Esophagus muscularis mucosa (tissue), 4 donors: ENCODE measurements at regions not wholly inside any gene's neighbourhood (a gene's known extent, or its start where the extent isn't known, plus 50 kb on each side); places are given as distances from the start of the nearest gene placed in this dataset.

Experiments used
- DNase-seq: peaks from one replicate; pipeline ENCODE4 v3.0.0-alpha.2; 2017; ENCODE audit errors: extremely low spot score
- H3K27ac ChIP-seq, 4 donors: fragments of 200-600 bp; sonication (generic); replicated peaks in 1 of 4; 1 replicate in 3 of 4; 2 replicates in 1 of 4; pipeline ENCODE4 v1.5.1; 2016 to 2019; ENCODE audit warnings: mild to moderate bottlenecking in 1 of 4
- H3K27me3 ChIP-seq, 4 donors: fragments of 200-600 bp; sonication (generic); one replicate each; pipeline versions ENCODE4 v1.5.1 to v1.6.0; 2016 to 2019
- H3K36me3 ChIP-seq, 4 donors: fragments of 200-600 bp; sonication (generic); one replicate each; pipeline ENCODE4 v1.5.1; 2016 to 2019
- H3K4me1 ChIP-seq, 4 donors: fragments of 200-600 bp; sonication (generic); one replicate each; pipeline ENCODE4 v1.5.1; 2016 to 2019
- H3K4me3 ChIP-seq, 4 donors: fragments of 200-600 bp; sonication (generic); 1 replicate in 2 of 4; 2 replicates in 2 of 4; pipeline ENCODE4 v1.5.1; 2016 to 2019; ENCODE audit warnings: mild to moderate bottlenecking in 4 of 4, moderate library complexity in 1 of 4
- H3K9me3 ChIP-seq, 4 donors: fragments of 200-600 bp; sonication (generic); 1 replicate in 3 of 4; 2 replicates in 1 of 4; pipeline ENCODE4 v1.5.1; 2016 to 2019
- EP300 ChIP-seq: sonication (generic); formaldehyde crosslinking; IDR thresholded peaks from one replicate; pipeline ENCODE4 v1.6.1; 2017; ENCODE audit warnings: antibody characterized with exemption
- POLR2A ChIP-seq: fragments of 450-650 bp; IDR thresholded peaks from one replicate; pipeline ENCODE4 v1.6.1; 2017; ENCODE audit warnings: antibody characterized with exemption, moderate library complexity, mild to moderate bottlenecking, low read depth
- POLR2AphosphoS5 ChIP-seq, 2 donors: sonication (generic); formaldehyde crosslinking; IDR thresholded peaks; one replicate each; pipeline ENCODE4 v1.6.1; 2017; ENCODE audit warnings: antibody characterized with exemption in 2 of 2
- WGBS: methylation state at CpG from one replicate; pipeline ENCODE4 v1.1.5; 2018; 5-methylcytosine and 5-hydroxymethylcytosine counted together
- intact Hi-C: fragments of 100-400 bp; cut with DNase I; formaldehyde crosslinking; loops from one replicate; pipeline ENCODE4 v1.15.1; 2023
- TF ChIP-seq, protein P1 (sequence below), 3 experiments: fragments of 200-600 bp in 2 of 3; fragments of 450-650 bp in 1 of 3; sonication (generic) in 2 of 3; IDR thresholded peaks; one replicate each; pipeline ENCODE4 v1.5.1; 2017 to 2019; ENCODE audit warnings: antibody characterized with exemption in 3 of 3, mild to moderate bottlenecking in 2 of 3, moderate library complexity in 1 of 3

- intact Hi-C loops: no loop called here
- H3K36me3 ChIP-seq: no peaks in the 10 kb centered on the region
- no peaks in the 10 kb centered on the region for H3K27me3 ChIP-seq
- H3K27ac ChIP-seq: no peak overlapping the region
- no peak overlapping the region for H3K4me3 ChIP-seq
- H3K4me1 ChIP-seq: no peaks in the 10 kb centered on the region
- no peak for TF ChIP-seq POLR2AphosphoS5 (IDR thresholded peaks at IDR 0.05)
- TF ChIP-seq EP300: no peak
- TF ChIP-seq, protein P1, sequence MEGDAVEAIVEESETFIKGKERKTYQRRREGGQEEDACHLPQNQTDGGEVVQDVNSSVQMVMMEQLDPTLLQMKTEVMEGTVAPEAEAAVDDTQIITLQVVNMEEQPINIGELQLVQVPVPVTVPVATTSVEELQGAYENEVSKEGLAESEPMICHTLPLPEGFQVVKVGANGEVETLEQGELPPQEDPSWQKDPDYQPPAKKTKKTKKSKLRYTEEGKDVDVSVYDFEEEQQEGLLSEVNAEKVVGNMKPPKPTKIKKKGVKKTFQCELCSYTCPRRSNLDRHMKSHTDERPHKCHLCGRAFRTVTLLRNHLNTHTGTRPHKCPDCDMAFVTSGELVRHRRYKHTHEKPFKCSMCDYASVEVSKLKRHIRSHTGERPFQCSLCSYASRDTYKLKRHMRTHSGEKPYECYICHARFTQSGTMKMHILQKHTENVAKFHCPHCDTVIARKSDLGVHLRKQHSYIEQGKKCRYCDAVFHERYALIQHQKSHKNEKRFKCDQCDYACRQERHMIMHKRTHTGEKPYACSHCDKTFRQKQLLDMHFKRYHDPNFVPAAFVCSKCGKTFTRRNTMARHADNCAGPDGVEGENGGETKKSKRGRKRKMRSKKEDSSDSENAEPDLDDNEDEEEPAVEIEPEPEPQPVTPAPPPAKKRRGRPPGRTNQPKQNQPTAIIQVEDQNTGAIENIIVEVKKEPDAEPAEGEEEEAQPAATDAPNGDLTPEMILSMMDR (IDR thresholded peaks at IDR 0.05): no peak
- no peak for TF ChIP-seq POLR2A
- H3K9me3 ChIP-seq: no peaks in the 10 kb centered on the region
- DNase-seq: no peak
- 56% methylated on average over 6 of the region's 6 CpGs for WGBS
Observed at GRCh38 chr13:60696602-60697001, 299.6 kb downstream of the TDRD3 start.

- no peaks in the 10 kb centered on the region for H3K36me3 ChIP-seq
- DNase-seq: no peak
- no peak overlapping the region for H3K27ac ChIP-seq
- H3K4me3 ChIP-seq: no peak overlapping the region
- intact Hi-C loops: no loop called here
- no peaks in the 10 kb centered on the region for H3K27me3 ChIP-seq
- H3K4me1 ChIP-seq: no peaks in the 10 kb centered on the region
- H3K9me3 ChIP-seq: no peaks in the 10 kb centered on the region
- TF ChIP-seq, protein P1 (IDR thresholded peaks at IDR 0.05): no peak
- no peak for TF ChIP-seq POLR2AphosphoS5 (IDR thresholded peaks at IDR 0.05)
- no peak for TF ChIP-seq EP300
- TF ChIP-seq POLR2A: no peak
Observed at GRCh38 chr13:60691268-60691667, 294.2 kb downstream of the TDRD3 start.

DNA sequence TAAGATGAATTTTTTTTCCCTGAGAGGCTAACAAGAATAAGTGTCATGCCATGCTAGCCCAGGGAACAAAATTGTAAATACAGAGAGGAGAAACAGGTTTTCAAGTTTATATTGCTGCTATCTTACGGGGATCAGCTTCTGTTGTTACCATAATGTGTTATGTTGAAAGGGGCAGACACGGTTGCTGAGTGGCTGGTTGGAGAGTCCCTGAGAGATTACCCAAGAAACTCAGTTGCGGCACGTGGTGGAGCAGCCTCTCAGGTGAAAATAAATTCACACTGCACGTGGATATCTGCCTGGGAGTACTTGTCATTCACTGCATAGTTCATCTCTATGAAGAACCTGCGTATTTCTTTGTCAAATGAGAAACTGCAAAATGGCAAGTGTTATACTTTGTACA lies 293.6 kb downstream of the TDRD3 start:
- no peaks in the 10 kb centered on the region for H3K9me3 ChIP-seq
- 50% methylated on average over 6 of the region's 6 CpGs for WGBS
- H3K4me3 ChIP-seq: no peak overlapping the region
- H3K27ac ChIP-seq: no peak overlapping the region
- no peak for DNase-seq
- H3K36me3 ChIP-seq: no peaks in the 10 kb centered on the region
- TF ChIP-seq, protein P1 (IDR thresholded peaks at IDR 0.05): no peak
- no peak for TF ChIP-seq POLR2A
- no peak for TF ChIP-seq EP300
- no peak for TF ChIP-seq POLR2AphosphoS5 (IDR thresholded peaks at IDR 0.05)
- H3K27me3 ChIP-seq: no peaks in the 10 kb centered on the region
- no peaks in the 10 kb centered on the region for H3K4me1 ChIP-seq
- intact Hi-C loops: no loop called here

DNA sequence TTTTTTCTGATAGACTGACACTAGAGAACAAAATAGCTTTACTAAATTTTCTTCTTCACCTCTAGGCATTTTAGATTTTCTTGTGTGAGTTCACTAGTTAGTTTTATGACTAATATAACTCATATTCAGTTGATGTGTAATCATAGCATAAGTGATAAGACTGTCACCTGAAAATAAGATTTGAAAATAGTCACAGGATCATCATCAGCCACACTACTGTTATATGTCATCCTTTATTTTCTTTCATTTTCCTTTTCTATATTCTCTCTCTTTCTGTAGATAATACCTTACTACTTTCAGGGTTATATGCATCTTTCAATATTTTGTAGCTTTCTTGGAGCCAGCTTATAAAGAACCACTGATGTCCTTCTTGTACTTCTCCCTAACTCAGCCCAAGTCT lies 292.6 kb downstream of the TDRD3 start:
- TF ChIP-seq, protein P1 (IDR thresholded peaks at IDR 0.05): no peak
- TF ChIP-seq POLR2AphosphoS5 (IDR thresholded peaks at IDR 0.05): no peak
- Histone ChIP-seq H3K27ac (no peak overlapping the region), H3K36me3 (no peaks in the 10 kb centered on the region), H3K4me3 (no peak overlapping the region), H3K27me3 (no peaks in the 10 kb centered on the region), H3K4me1 (no peaks in the 10 kb centered on the region), H3K9me3 (no peaks in the 10 kb centered on the region)
- intact Hi-C loops: no loop called here
- no peak for DNase-seq

DNA sequence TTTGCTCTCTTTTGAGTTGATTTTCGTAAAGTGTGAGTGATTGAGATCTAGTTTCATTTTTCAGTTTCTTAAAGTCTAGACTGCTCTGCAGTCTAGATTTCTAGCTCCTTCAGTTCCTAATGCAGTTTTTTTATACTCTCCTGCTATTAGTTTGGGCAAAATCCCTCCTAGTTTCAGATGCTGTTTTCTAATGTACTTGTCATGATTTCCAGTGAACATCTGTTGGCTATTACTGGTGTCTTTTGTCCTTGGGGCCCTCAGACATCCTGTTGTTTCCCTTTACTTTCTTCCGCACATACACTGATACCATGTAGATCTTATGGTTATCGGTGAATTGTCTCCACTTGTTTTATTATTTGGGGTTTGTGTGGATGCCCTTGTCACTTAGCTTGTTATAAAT lies 292.1 kb downstream of the TDRD3 start:
- no peaks in the 10 kb centered on the region for H3K9me3 ChIP-seq
- TF ChIP-seq EP300 (no peak), POLR2AphosphoS5 (IDR thresholded peaks at IDR 0.05) (no peak), POLR2A (no peak)
- TF ChIP-seq, protein P1 (IDR thresholded peaks at IDR 0.05): no peak
- H3K27me3 ChIP-seq: no peaks in the 10 kb centered on the region
- no peak overlapping the region for H3K27ac ChIP-seq
- H3K36me3 ChIP-seq: no peaks in the 10 kb centered on the region
- intact Hi-C loops: no loop called here
- H3K4me3 ChIP-seq: no peak overlapping the region
- DNase-seq: no peak
- H3K4me1 ChIP-seq: no peaks in the 10 kb centered on the region
- 54% methylated on average over 3 of the region's 3 CpGs for WGBS
